Hepatic stellate cell (primary cell): ENCODE measurements at regions not wholly inside any gene's neighbourhood (a gene's known extent, or its start where the extent isn't known, plus 50 kb on each side); places are given as distances from the start of the nearest gene placed in this dataset.

Experiments
- DNase-seq: peaks from one replicate; pipeline ENCODE4 v3.0.0; 2011; ENCODE audit warnings: low spot score

DNA sequence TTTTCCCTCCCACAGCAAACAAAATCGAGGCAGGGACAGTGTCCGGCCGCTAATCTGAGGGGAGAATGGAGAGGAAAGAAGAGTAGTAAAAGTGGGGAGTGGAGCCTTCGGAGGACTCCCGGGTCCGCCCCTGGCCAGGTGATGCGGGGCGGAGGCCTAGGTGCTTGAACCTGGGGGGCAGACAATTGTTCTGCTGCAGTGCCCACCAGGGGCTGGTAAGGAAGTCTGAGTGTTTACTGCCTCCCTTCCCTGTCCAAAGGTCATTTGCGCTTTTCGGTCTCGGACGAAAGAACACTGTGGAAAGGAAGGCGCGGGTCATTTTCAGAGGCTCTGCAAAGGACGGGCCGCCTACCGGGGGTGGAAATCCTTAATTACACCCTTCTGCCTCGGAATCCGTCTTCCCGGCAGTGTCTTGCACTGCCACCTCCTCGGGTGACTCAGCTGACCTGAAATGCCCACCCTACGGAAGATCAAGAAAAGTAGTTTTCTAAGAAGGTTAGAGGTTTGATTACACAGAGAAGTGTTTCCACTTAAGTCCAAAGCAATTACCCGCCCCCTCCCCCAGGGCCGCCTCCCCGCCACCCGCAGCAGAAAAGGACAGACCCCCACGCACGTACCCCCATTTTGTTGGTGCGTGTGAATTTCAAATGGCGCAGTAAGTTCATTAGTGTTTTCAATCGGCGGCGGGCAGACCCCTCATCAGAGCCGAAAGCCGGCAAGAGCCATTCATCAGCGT, 99.9 kb upstream of the TENM3 start:
- DNase-seq: no peak

DNA sequence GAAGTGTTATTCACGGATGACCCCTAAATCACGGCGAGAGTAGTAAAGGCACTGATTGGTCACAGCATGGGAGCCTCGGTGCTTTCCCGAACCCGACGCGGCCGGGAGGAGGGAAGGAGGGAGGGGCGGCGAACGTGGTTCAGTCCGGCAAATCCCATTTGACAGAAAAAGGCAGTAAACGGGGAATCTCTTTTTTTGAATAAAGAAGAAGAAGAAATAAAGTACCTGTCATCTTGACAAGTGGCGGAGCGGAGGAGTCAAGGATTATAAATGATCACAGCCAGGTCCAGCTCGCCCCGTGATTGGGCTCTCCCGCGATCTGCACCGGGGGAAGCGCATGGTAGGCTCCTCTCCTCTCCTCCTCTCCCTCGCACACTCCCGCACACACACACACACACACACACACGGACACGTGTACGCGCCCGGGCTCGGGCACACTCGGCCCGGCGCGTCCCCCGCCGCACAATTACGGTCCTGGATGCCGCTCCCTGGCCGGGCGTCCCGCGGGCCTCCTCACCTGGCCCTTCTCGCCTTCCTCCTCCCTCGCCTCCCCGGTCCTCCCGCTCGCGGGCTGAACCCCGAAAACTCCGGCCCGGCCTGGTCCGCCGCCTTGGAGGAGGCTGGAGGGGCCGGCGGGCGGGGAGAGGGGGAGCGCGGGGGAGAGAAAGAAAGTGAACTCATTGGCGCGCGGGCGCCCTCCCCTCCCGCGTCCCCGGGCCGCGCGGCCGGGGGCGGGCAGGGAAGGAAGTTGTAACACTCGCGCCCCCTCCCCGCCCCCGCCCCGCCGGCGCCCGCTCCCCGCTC, 99.2 kb upstream of the TENM3 start:
- no peak for DNase-seq

DNA sequence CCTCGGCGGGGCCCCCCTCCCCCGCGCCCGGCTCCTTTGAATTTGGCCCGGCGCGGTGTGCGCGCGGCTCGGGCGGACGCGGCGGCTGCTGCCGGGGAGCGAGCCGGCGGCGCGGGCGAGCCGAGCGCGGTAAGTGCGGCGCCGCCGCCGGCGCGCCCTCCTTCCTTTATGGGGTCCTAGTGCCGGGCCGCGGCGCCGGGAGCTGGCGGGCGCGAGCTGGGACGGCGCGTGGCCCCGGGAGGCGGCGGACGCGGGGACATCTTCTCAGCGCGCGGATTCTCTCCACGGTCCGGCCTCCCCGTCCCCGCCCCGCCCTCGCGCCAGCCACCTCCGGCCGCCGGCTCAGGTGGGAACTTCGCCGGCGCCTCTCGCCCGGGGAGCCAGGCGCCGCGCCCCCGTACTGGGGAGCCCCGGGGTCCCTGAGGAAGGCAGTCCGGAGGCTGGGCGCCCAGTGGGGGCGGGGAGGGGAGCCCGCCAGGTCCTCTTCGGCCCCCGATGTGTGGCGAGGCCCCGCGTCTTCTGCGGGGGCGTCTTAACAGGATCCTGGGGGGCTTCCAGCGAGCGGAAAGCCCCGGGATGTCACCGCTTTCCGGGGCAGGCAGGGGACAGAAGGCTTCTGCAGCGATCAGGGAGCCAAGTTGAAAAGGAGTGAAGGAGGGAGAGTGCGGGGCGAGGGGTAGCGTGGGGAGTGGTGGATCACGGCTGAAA, 98.4 kb upstream of the TENM3 start:
- DNase-seq: no peak

GRCh38 chr4:182145334-182145905, 97.8 kb upstream of the TENM3 start:
- no peak for DNase-seq

DNA sequence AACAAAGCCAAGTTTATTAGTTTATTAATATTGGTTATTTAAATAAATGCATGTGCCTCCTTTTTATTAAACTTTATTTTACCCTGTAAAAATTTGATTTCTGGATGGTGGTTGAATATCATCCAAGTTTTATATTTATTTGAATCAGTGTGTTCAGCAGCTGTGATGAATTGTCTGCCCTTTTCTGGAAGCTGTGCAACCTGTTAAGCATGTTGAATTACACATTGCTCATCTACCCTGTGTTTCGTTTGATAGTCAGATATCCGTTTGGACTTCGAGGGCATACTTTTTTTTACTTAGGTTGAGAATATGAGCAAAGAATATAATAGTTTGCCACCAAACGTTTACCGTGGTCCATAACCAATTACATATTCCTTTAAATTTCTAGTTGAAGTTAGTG, 95.8 kb upstream of the TENM3 start:
- no peak for DNase-seq

GRCh38 chr4:182150645-182151044, 92.6 kb upstream of the TENM3 start:
- DNase-seq: no peak

DNA sequence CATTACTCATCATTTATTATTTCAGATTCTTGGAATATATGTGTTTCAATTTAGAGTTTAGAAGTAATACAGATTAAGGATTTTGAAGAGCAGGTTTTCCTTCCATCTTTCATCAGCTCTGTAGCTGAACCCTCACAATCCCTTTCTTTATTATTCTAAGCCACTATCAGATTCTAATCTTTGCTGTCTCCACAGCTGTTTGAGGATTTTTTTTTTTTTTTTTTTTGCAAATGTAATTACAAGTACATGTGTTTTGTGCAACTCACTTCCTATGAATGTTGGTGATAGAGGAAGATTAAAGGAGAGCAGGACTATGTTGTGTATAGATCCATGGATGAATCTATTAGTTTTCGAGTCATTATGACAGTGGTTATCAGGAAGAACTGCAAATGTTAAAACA, 87.4 kb upstream of the TENM3 start:
- DNase-seq: no peak

DNA sequence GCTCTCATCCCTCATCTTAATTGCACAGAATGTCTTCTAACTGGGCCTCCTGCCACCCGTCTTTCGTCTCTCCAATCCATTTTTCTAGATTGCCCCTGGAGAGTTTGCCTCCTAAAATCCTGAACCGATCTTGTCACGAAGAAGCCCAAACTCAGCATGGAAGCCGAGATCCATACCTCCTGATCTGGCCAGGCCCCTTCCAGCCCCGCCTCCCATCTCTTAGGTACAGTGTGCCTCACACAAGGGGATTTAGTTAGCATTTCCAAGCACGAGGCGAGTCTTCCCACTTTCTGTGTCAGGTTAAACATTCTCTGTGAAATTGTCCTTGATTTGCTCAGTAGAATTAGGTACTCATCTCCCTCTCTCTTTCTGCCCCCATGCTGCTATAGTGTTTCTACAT, 80.0 kb upstream of the TENM3 start:
- no peak for DNase-seq

DNA sequence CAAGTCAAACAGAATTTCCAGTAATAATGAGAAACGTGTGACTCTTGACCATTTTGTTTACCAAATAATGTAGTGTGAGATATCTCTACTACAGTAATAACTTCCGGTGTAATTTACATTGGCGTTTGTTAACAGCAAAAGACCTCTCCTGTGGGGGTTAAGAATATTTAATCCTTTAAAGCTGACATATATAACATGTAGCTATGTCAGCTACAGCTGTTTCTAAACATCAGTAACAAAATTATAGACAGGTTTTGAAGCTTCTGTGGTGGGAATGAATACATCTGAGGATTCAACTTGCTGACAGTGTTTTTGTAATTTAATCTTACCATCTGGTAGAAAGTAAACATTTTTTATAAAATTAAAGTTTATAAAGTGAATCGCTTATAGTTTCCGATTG, 73.6 kb upstream of the TENM3 start:
- no peak for DNase-seq

DNA sequence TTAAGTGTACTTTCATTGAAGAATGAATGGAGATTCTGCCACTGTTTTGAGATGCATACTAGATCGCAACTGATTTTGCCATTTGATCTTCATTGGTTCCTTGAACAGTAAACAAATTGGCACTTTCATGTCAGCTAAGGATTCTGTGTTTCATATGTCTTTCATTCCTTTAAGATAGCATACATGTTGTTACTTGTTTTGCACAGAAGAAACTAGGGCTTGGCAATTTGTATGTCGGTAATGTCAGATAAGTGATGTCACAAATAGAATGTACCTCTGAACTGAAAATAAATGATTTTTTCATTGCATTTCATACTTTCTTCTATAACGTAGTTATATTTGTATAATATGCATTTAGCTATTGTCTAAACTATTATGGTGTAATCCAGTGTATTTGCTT, 73.2 kb upstream of the TENM3 start:
- DNase-seq: no peak

DNA sequence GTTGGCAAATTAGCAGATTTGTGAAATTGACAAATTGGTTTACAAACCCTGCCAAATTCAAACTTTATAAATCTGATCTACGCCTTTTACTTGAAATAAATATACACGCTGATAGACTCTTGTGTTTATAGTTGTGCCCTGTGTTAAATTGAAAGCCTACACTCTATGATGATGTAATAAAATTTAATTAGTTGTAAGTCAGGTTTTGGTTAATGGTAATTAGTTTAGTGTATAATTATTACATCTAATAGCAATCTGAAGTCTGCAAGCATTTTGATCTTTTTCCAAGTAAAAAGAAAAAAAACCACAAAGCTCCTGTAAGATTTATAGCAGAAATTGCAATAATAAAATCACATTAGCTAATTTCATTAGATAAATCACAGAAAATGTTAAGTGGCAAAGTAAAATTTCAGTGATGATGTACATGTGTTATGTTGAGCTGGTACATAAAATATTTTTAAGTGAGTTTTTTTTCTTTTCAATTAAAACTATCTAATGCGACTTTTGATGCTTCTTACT, 72.7 kb upstream of the TENM3 start:
- no peak for DNase-seq

DNA sequence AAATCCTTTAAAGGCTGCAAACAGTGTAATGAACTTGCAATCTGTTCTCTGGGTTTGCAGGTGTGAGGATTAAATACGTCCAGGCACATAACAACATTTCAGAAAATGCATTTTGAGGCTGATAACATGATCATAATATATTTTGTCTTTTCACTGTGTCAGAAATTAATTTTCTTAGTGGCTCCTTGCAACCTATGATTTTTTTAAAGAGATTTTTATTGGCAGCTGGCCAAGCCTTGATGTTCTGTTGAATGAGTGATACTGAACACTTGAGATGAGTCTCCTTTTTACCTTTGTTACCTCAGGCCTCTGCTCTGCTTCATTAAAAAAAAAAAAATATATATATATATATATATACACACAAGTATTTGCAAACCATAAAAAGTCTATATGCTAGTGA, 68.2 kb upstream of the TENM3 start:
- DNase-seq: no peak

- DNase-seq: no peak
Measured at GRCh38 chr4:182175788-182176519, 67.2 kb upstream of the TENM3 start.

DNA sequence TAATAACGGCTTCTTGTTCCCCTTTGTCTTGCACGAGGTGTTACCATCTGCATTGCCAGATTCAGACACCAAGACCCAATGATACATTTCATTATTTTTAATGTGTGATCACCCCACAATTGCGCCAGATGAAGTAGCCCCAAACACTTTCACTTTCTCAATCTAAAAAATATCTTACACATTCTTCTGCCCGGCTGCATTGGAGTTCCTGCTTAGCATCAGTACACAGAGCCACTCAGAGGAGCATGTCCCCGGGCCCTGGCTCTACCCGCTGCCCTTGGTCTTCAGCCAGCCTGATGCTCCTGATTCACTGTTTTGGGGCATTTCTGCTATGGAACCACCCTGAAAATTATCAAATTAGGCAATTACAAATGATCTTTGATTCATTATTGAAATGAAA, 66.0 kb upstream of the TENM3 start:
- DNase-seq: no peak

GRCh38 chr4:182179105-182179504, 64.1 kb upstream of the TENM3 start:
- DNase-seq: no peak

DNA sequence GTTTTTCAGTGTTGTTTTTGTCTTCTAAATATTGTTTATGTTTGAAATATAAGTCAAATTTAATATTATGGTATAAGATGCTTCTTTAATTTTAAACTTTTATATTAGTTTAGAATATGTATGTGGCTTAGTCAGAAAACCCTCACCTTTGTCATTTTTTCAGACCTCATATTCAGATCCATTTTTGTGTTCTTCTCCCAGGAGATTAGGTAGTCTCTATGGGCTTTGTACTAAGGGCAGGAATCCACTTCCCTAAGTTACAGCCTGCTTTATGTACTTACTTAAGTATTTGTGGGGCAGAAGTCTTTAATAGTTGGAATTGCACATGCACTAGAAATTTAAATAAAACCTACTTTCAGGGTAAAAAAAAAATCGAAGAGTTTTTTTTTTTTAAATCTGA, 63.5 kb upstream of the TENM3 start:
- no peak for DNase-seq

- no peak for DNase-seq
Measured at GRCh38 chr4:182185491-182185890, 57.7 kb upstream of the TENM3 start.

DNA sequence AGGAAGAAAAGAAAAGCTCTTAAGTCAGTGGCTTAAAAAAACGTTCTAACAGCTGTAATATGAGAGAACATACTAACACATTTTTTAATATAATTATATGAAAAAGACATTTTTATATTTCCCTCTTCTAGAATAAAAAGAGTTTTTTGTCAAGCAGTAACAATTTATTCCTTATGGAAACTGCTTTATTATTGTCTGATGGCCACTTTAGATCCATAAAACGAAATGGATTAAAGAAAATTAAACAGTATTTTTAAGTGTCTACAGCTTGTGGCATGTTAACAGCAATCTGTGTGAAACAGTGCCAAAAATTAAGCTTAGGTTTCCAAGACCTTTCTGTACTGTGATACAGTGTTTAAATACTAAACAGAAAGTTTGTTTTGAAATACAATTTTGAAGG, 55.5 kb upstream of the TENM3 start:
- no peak for DNase-seq

DNA sequence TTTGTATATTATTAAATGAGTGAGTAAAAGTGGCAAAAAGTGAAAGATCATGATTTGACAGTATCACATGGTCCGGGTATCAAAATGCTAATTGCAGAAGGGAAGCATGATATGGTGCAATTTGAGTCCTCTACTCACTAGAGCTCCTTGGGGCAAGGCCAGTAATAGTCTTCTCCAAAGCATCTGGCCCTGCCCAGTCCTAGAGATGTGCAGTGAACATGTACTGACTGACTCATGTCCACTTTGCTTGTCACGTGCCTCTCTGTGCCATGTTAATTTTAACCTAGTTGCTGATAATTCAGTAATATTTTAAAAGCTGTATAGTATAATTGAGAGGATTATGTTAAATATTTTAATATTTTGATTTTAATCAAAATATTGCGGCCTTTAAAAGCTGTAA, 54.6 kb upstream of the TENM3 start:
- no peak for DNase-seq

DNA sequence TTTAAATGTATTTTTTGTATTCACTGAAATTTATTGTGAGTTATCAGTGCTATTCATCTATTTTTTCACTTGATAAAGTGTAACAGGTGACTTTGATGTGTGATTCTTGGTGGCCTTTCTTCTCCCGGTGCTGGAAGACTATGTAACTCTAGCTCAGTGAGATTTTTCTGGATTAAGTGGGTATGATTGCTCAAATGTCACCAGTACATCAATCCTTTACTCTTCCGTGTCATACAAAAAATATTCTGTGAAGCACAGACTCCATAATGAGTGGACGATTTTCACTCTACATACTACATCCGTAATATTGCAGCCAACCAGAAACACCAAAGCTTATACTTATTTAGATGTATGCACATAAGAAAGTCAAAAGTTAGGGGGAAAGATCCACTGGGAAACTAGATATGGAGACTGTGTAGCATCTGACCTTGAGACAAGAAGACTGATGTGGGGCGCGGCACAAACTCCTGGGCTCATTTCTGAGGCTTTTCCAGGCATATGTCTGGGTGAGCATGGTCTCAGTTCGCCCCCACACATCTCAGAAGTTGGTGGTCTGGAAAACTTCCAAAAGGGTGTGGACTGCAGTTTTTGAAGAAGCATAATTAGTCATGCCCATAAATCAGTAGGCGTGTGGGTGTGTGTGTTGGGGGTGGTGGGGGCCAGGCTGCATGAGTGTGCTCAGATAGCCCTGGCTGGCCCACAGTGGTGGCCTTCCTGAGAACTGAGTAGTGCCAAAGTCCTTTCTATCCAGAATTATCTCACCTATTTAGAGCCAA, 53.9 kb upstream of the TENM3 start:
- no peak for DNase-seq

GRCh38 chr4:182190306-182190705, 52.9 kb upstream of the TENM3 start:
- no peak for DNase-seq
